ENCODE measurements at regions not wholly inside any gene's neighbourhood (a gene's known extent, or its start where the extent isn't known, plus 50 kb on each side); places are given as distances from the start of the nearest gene placed in this dataset.

DNA sequence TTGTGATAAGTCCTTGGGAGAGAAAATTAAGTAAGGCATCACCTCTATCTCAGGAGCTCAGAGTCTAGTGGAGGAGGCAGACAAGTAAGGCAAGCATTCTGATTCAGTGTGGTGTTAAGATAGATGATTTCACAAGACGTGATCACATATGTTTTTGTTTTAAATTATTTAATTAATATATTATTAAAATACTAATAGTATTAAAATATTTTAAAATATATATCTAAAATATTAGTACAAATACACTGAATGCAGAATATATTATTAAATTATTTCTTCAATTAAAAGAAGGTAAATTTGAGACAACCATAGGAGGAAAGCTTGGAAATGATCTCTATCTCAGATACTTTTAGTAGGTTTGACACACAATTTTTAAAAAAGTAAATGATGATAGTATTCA is 51.5 kb upstream of the ANO4 start:
- DNase-seq = no peak
